ENCODE measurements at regions not wholly inside any gene's neighbourhood (a gene's known extent, or its start where the extent isn't known, plus 50 kb on each side); places are given as distances from the start of the nearest gene placed in this dataset.

DNA sequence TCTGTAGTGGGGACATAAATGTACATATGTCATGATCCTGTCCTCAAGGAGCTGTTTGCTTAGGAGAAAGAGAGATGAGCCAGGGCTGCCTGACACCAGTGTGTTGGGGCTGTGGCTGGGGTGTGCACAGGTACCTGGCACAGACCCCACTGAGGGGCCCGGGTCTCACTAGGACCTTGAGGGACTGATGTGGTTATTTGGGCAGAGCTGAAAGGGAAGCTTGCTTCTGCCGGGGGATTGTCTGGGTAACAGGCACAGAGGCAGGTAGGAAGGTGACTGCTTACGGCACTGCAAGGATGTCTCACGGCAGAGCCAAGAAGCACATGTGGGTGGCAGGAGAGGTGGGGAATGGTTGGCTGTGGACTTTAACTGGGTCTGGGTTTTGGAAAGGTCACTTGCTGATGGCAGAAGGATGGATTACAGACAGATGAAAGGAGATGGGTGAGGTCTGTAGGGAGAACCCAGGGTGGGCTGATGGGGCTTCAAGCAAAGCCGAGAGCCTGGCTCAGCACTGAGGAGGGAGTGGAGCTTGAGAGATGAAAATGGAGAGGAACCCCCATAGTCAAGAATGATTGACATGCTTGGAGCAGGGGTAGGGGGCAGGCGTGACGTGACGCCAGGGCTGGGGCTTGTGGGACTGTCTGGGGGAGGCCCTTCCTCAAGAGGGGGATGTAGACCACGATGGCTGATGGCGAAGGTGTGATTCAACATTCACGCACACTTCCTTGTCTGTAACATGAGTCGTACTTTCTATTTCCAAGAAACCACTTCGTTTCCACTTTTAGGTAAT is 207.7 kb upstream of the SHH start:
- Histone ChIP-seq H3K4me3 (ENCODE audit: low read length in 3 of 3) (no peak overlapping the region), H3K4me1 (ENCODE audit: control insufficient read depth in 2 of 3, insufficient read depth in 2 of 3, low read depth in 1 of 3, low read length in 3 of 3) (no peaks in the 10 kb centered on the region), H3K9ac (ENCODE audit: low read length in 3 of 3) (no peak overlapping the region), H3K27me3 (ENCODE audit: control insufficient read depth, insufficient read depth, low read length) (no peaks in the 10 kb centered on the region), H3K9me3 (ENCODE audit: control insufficient read depth in 2 of 3, insufficient read depth in 1 of 3, low read length in 3 of 3) (no peaks in the 10 kb centered on the region), H3K27ac (ENCODE audit: low read depth in 2 of 2, low read length in 2 of 2) (no peak overlapping the region), H3K36me3 (ENCODE audit: control insufficient read depth in 2 of 3, insufficient read depth in 3 of 3, low read length in 3 of 3) (no peaks in the 10 kb centered on the region)
- TF ChIP-seq, protein P1, sequence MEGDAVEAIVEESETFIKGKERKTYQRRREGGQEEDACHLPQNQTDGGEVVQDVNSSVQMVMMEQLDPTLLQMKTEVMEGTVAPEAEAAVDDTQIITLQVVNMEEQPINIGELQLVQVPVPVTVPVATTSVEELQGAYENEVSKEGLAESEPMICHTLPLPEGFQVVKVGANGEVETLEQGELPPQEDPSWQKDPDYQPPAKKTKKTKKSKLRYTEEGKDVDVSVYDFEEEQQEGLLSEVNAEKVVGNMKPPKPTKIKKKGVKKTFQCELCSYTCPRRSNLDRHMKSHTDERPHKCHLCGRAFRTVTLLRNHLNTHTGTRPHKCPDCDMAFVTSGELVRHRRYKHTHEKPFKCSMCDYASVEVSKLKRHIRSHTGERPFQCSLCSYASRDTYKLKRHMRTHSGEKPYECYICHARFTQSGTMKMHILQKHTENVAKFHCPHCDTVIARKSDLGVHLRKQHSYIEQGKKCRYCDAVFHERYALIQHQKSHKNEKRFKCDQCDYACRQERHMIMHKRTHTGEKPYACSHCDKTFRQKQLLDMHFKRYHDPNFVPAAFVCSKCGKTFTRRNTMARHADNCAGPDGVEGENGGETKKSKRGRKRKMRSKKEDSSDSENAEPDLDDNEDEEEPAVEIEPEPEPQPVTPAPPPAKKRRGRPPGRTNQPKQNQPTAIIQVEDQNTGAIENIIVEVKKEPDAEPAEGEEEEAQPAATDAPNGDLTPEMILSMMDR (IDR thresholded peaks at IDR 0.05; ENCODE audit: borderline replicate concordance, extremely low read depth, insufficient read depth), result no peak
- intact Hi-C loops (cut with DNase I), result no loop called here
- DNase-seq (no peak), FAIRE-seq (no peak)

DNA sequence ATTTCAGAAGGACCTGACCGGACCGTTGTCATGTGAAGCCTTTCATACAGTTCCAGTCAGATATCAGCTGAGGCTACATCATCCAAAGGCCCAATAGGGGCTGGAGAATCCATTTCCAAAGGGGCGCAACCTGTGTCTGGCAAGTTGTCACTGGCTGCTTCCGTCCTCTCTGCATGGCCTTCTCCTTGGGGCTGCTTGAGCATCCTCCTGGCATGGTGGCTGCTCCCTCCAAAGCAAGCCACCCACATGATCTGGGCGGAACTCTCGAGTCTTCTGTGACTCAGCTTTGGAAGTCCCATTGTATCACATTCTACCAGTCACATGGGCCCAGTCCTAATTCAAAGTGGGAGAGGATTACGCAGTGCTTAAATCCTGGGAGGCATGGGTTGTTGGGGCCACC is 207.0 kb upstream of the SHH start:
- Histone ChIP-seq H3K4me1 (ENCODE audit: control insufficient read depth in 2 of 3, insufficient read depth in 2 of 3, low read depth in 1 of 3, low read length in 3 of 3) (no peaks in the 10 kb centered on the region), H3K9ac (ENCODE audit: low read length in 3 of 3) (no peak overlapping the region), H3K36me3 (ENCODE audit: control insufficient read depth in 2 of 3, insufficient read depth in 3 of 3, low read length in 3 of 3) (no peaks in the 10 kb centered on the region), H3K27ac (ENCODE audit: low read depth in 2 of 2, low read length in 2 of 2) (no peak overlapping the region), H3K9me3 (ENCODE audit: control insufficient read depth in 2 of 3, insufficient read depth in 1 of 3, low read length in 3 of 3) (no peaks in the 10 kb centered on the region), H3K27me3 (ENCODE audit: control insufficient read depth, insufficient read depth, low read length) (no peaks in the 10 kb centered on the region), H3K4me3 (ENCODE audit: low read length in 3 of 3) (no peak overlapping the region)
- intact Hi-C loops (cut with DNase I), result no loop called here
- TF ChIP-seq, protein P1 (IDR thresholded peaks at IDR 0.05; ENCODE audit: borderline replicate concordance, extremely low read depth, insufficient read depth), result no peak
- DNase-seq (no peak), FAIRE-seq (no peak)

- H3K27me3 ChIP-seq (ENCODE audit: control insufficient read depth, insufficient read depth, low read length), result no peaks in the 10 kb centered on the region
- H3K4me1 ChIP-seq (ENCODE audit: control insufficient read depth in 2 of 3, insufficient read depth in 2 of 3, low read depth in 1 of 3, low read length in 3 of 3), result no peaks in the 10 kb centered on the region
- no peak overlapping the region for H3K4me3 ChIP-seq (ENCODE audit: low read length in 3 of 3)
- intact Hi-C loops (cut with DNase I), result no loop called here
- no peak overlapping the region for H3K9ac ChIP-seq (ENCODE audit: low read length in 3 of 3)
- no peaks in the 10 kb centered on the region for H3K36me3 ChIP-seq (ENCODE audit: control insufficient read depth in 2 of 3, insufficient read depth in 3 of 3, low read length in 3 of 3)
- TF ChIP-seq, protein P1 (IDR thresholded peaks at IDR 0.05; ENCODE audit: borderline replicate concordance, extremely low read depth, insufficient read depth), result no peak
- H3K9me3 ChIP-seq (ENCODE audit: control insufficient read depth in 2 of 3, insufficient read depth in 1 of 3, low read length in 3 of 3), result no peaks in the 10 kb centered on the region
- no peak overlapping the region for H3K27ac ChIP-seq (ENCODE audit: low read depth in 2 of 2, low read length in 2 of 2)
- DNase-seq (no peak), FAIRE-seq (no peak)
Measured at GRCh38 chr7:156017916-156018700, 205.8 kb upstream of the SHH start.

All from kidney (tissue), 13 donors.